Stomach (tissue), 8 donors: ENCODE measurements at regions not wholly inside any gene's neighbourhood (a gene's known extent, or its start where the extent isn't known, plus 50 kb on each side); places are given as distances from the start of the nearest gene placed in this dataset.

Source experiments
- DNase-seq, 2 donors: peaks; one replicate each; pipeline versions ENCODE4 v3.0.0 to v3.0.0-alpha.2; 2013 to 2019
- H3K27ac ChIP-seq, 5 donors: fragments of 200-600 bp in 4 of 5; sonication (generic) in 4 of 5; one replicate each; pipeline ENCODE4 v1.5.1; 2013 to 2019; ENCODE audit warnings: mild to moderate bottlenecking in 1 of 5, moderate library complexity in 1 of 5
- H3K27me3 ChIP-seq, 3 donors: fragments of 200-600 bp; sonication (generic); one replicate each; pipeline ENCODE4 v1.5.1; 2017 to 2019; ENCODE audit warnings: mixed run types in 1 of 3
- H3K36me3 ChIP-seq, 4 donors: fragments of 200-600 bp; sonication (generic); 1 replicate in 3 of 4; 2 replicates in 1 of 4; pipeline ENCODE4 v1.5.1; 2016 to 2019
- H3K4me1 ChIP-seq, 4 donors: fragments of 200-600 bp; sonication (generic); one replicate each; pipeline ENCODE4 v1.5.1; 2016 to 2019
- H3K4me3 ChIP-seq, 4 donors: fragments of 200-600 bp; sonication (generic) in 3 of 4; one replicate each; pipeline ENCODE4 v1.5.1; 2016 to 2019; ENCODE audit warnings: mild to moderate bottlenecking in 1 of 4
- H3K9me3 ChIP-seq, 4 donors: fragments of 200-600 bp; sonication (generic); one replicate each; pipeline ENCODE4 v1.5.1; 2016 to 2019
- EP300 ChIP-seq: sonication (generic); formaldehyde crosslinking; IDR thresholded peaks from one replicate; pipeline ENCODE4 v1.6.1; 2017; ENCODE audit warnings: antibody characterized with exemption
- POLR2A ChIP-seq, 4 donors: fragments of 450-650 bp; IDR thresholded peaks; one replicate each; pipeline ENCODE4 v1.6.1; 2016; ENCODE audit warnings: antibody characterized with exemption in 4 of 4, control low read depth in 2 of 4, mild to moderate bottlenecking in 1 of 4, moderate library complexity in 1 of 4
- POLR2AphosphoS5 ChIP-seq, 3 donors: sonication (generic); formaldehyde crosslinking; IDR thresholded peaks; one replicate each; pipeline ENCODE4 v1.6.1; 2016; ENCODE audit warnings: antibody characterized with exemption in 3 of 3
- WGBS, 5 donors: extraction: QIAGEN DNeasy Blood & Tissue Kit in 3 of 5; methylation state at CpG; one replicate each; pipeline versions ENCODE4 v1.1.5 to v1.1.7; 2013 to 2018; 5-methylcytosine and 5-hydroxymethylcytosine counted together
- intact Hi-C: fragments of 100-400 bp; cut with DNase I; formaldehyde crosslinking; loops from one replicate; pipeline ENCODE4 v1.15.1; 2023; ENCODE audit warnings: low total_unique reads
- TF ChIP-seq, protein P1 (sequence below), 7 experiments: fragments of 450-650 bp in 4 of 7; fragments of 200-600 bp in 3 of 7; sonication (generic) in 3 of 7; IDR thresholded peaks; one replicate each; pipeline ENCODE4 v1.5.1; 2016 to 2019; ENCODE audit warnings: antibody characterized with exemption in 7 of 7, control low read depth in 2 of 7, mild to moderate bottlenecking in 1 of 7
- donor health status: healthy with polysubstance abuse.
- donor health status: Bipolar disorder and iron deficiency.
- donor health status: healthy.

DNA sequence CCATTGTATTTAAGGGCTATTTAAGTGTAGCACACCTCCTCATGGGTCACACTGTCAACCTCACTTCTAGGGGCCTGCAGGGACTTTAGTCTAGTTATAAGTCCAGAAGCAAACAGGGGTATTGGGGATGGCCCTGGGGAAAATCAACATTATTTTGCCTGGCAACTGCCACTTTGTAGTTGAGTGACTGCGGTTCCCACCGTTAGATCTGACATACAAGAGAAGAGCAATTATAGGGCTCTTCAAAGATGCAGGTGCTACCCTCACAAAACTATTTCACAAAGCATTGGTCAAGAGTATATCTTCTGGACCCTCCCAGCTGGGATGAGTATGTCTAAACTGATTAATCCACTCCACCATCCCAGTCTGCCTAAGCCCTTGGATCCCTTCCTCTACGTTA, 133.0 kb upstream of the PCBD1 start:
- H3K27ac ChIP-seq: no peak overlapping the region
- intact Hi-C loops: no loop called here
- TF ChIP-seq POLR2A (IDR thresholded peaks at IDR 0.05) (no peak), POLR2AphosphoS5 (IDR thresholded peaks at IDR 0.05) (no peak), EP300 (no peak)
- TF ChIP-seq, protein P1, sequence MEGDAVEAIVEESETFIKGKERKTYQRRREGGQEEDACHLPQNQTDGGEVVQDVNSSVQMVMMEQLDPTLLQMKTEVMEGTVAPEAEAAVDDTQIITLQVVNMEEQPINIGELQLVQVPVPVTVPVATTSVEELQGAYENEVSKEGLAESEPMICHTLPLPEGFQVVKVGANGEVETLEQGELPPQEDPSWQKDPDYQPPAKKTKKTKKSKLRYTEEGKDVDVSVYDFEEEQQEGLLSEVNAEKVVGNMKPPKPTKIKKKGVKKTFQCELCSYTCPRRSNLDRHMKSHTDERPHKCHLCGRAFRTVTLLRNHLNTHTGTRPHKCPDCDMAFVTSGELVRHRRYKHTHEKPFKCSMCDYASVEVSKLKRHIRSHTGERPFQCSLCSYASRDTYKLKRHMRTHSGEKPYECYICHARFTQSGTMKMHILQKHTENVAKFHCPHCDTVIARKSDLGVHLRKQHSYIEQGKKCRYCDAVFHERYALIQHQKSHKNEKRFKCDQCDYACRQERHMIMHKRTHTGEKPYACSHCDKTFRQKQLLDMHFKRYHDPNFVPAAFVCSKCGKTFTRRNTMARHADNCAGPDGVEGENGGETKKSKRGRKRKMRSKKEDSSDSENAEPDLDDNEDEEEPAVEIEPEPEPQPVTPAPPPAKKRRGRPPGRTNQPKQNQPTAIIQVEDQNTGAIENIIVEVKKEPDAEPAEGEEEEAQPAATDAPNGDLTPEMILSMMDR (IDR thresholded peaks at IDR 0.05): no peak
- no peaks in the 10 kb centered on the region for H3K4me1 ChIP-seq
- DNase-seq: no peak
- peaks cover 0 to 14% (median 0%) of the 10 kb centered on the region in 3 donors for H3K27me3 ChIP-seq
- no peak overlapping the region for H3K4me3 ChIP-seq
- H3K36me3 ChIP-seq: no peaks in the 10 kb centered on the region
- WGBS, 5 donors: 88 to 100% (median 95%) methylated on average over 3 of the region's 3 CpGs
- peaks cover 0 to 17% (median 7%) of the 10 kb centered on the region in 4 donors for H3K9me3 ChIP-seq

DNA sequence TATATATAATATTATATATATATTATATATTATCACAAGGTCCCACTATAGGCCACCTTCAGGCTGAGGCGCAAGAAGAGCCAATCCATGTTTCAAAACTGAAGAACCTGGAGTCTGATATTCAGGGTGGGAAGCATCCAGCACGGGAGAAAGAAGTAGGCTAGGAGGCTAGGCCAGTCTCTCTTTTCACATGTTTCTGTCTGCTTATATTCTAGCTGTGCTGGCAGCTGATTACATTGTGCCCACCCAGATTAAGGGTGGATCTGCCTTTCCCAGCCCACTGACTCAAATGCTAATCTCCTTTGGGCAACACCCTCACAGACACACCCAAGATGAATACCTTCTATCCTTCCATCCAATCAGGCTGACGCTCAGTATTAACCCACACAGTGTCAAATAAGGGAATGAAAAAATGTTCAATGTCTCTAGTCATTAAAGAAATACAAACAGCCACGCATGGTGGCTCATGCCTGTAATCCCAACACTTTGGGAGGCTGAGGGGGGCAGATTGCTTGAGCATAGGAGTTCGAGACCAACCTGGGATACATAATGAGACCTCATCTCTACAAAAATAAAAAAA, 135.4 kb upstream of the PCBD1 start:
- peaks cover 0 to 18% (median 0%) of the 10 kb centered on the region in 3 donors for H3K27me3 ChIP-seq
- intact Hi-C loops: no loop called here
- H3K4me3 ChIP-seq: no peak overlapping the region
- no peak overlapping the region for H3K27ac ChIP-seq
- H3K9me3 ChIP-seq: peaks cover 0 to 17% (median 7%) of the 10 kb centered on the region in 4 donors
- TF ChIP-seq EP300: no peak
- no peak for TF ChIP-seq POLR2A (IDR thresholded peaks at IDR 0.05)
- no peak for TF ChIP-seq POLR2AphosphoS5 (IDR thresholded peaks at IDR 0.05)
- TF ChIP-seq, protein P1 (IDR thresholded peaks at IDR 0.05): no peak
- no peaks in the 10 kb centered on the region for H3K36me3 ChIP-seq
- no peak for DNase-seq
- WGBS, 5 donors: 78 to 87% (median 81%) methylated on average over 5 of the region's 5 CpGs
- no peaks in the 10 kb centered on the region for H3K4me1 ChIP-seq

DNA sequence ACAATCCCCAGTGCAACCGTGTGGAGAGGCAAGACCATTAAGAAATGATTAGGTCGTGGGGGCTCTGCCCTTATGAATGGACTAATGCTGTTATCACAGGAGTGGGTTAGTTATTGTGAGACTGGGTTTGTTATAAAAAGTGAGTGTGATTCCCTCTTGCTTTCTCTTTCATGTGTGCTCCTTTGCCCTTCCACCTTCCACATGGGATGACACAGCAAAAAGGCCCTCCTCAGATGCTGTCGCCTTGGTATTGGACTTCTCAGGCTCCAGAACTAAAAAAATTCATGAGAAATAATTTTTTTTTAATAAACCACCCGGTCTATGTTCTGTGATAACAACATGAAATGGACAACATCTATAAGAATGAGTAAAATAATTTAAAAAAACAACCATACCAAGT, 136.1 kb upstream of the PCBD1 start:
- 58 to 63% (median 60%) methylated on average over 4 of the region's 4 CpGs for WGBS, 5 donors
- H3K4me3 ChIP-seq: no peak overlapping the region
- H3K27me3 ChIP-seq: peaks cover 0 to 18% (median 0%) of the 10 kb centered on the region in 3 donors

DNA sequence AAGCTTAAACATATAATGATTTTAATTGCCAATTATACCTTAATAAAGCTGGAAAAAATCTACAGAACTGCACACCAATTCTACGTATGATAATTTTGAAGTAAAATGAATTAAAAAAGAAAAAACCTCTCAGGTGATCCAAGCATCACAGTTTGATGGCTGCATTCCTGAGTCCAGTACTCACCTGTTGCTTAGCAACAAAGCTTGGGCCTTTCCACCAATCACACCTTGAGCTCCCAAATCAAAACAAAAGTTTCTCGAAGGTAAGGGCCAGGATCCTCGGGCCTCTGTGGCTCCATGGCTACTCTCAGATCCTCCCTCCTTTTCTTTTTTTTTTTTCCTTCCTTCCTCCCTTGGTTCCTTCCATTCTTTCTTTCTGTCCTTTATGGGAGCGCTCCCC, 137.2 kb upstream of the PCBD1 start:
- TF ChIP-seq POLR2A (IDR thresholded peaks at IDR 0.05) (no peak), POLR2AphosphoS5 (IDR thresholded peaks at IDR 0.05) (no peak), EP300 (no peak)
- TF ChIP-seq, protein P1 (IDR thresholded peaks at IDR 0.05): no peak
- Histone ChIP-seq H3K27me3 (peaks cover 0 to 18% (median 0%) of the 10 kb centered on the region in 3 donors), H3K36me3 (no peaks in the 10 kb centered on the region), H3K4me1 (no peaks in the 10 kb centered on the region), H3K4me3 (no peak overlapping the region), H3K9me3 (peaks cover 0 to 17% (median 7%) of the 10 kb centered on the region in 4 donors), H3K27ac (no peak overlapping the region)
- no peak for DNase-seq
- intact Hi-C loops: no loop called here
- WGBS, 5 donors: 52 to 65% (median 52%) methylated on average over 4 of the region's 4 CpGs

More for the DNA sequence above, 136.1 kb upstream of the PCBD1 start:
- TF ChIP-seq POLR2A (IDR thresholded peaks at IDR 0.05): no peak
- no peak for TF ChIP-seq EP300
- TF ChIP-seq POLR2AphosphoS5 (IDR thresholded peaks at IDR 0.05): no peak
- TF ChIP-seq, protein P1 (IDR thresholded peaks at IDR 0.05): no peak
- no peak for DNase-seq
- Histone ChIP-seq H3K27ac (no peak overlapping the region), H3K9me3 (peaks cover 0 to 17% (median 7%) of the 10 kb centered on the region in 4 donors), H3K36me3 (no peaks in the 10 kb centered on the region), H3K4me1 (no peaks in the 10 kb centered on the region)
- intact Hi-C loops: no loop called here
